A673 (cell line): ENCODE measurements at regions not wholly inside any gene's neighbourhood (a gene's known extent, or its start where the extent isn't known, plus 50 kb on each side); places are given as distances from the start of the nearest gene placed in this dataset.

Experiments
- BruUV-seq: library from RNA; stranded (reverse); fragments of 400-500 nt; replicated peaks from 2 replicates; lab custom pipeline; 2021; lab: Mats Ljungman, UMichigan
- CTCF ChIA-PET: fragments of 300-600 bp; sonication (Branson Sonifier 250); formaldehyde crosslinking; loops from one replicate; lab custom pipeline; 2022; ENCODE audit warnings: antibody characterized with exemption; lab: Charles Lee
- POLR2A ChIA-PET: fragments of 300-600 bp; sonication (Branson Sonifier 250); formaldehyde crosslinking; loops from one replicate; lab custom pipeline; 2022; ENCODE audit warnings: antibody characterized with exemption; ENCODE audit not compliant: low non-redundant PET; lab: Charles Lee
- DNase-seq: peaks from one replicate; pipeline ENCODE4 v3.0.0-alpha.2; 2015; ENCODE audit warnings: low spot score
- H3K27ac ChIP-seq: fragments of 200-600 bp; sonication (generic); 2 replicates; pipeline ENCODE4 v1.5.1; 2016; ENCODE audit warnings: mixed run types, low read depth, mild to moderate bottlenecking, mixed read lengths, antibody characterized with exemption, low read length; ENCODE audit not compliant: poor library complexity, severe bottlenecking
- H3K27me3 ChIP-seq: fragments of 200-600 bp; sonication (generic); replicated peaks from 2 replicates; pipeline ENCODE4 v1.6.1; 2017; ENCODE audit warnings: mixed run types, low read depth, mild to moderate bottlenecking, mixed read lengths, antibody characterized with exemption, low read length; ENCODE audit not compliant: insufficient read depth, poor library complexity
- H3K36me3 ChIP-seq: fragments of 200-600 bp; sonication (generic); 2 replicates; pipeline ENCODE4 v1.6.1; 2016; ENCODE audit warnings: mixed run types, mild to moderate bottlenecking, mixed read lengths, antibody characterized with exemption, low read length; ENCODE audit not compliant: insufficient read depth, poor library complexity, severe bottlenecking
- H3K4me1 ChIP-seq: fragments of 200-600 bp; sonication (generic); 2 replicates; pipeline ENCODE4 v1.6.1; 2017; ENCODE audit warnings: mixed run types, mild to moderate bottlenecking, mixed read lengths, antibody characterized with exemption, low read length; ENCODE audit not compliant: insufficient read depth, poor library complexity, severe bottlenecking
- H3K4me3 ChIP-seq: fragments of 200-600 bp; sonication (generic); 2 replicates; pipeline ENCODE4 v1.5.1; 2016; ENCODE audit warnings: low read depth, mixed run types, mild to moderate bottlenecking, mixed read lengths, low read length; ENCODE audit not compliant: poor library complexity, severe bottlenecking
- H3K9me3 ChIP-seq: fragments of 200-600 bp; sonication (generic); 2 replicates; pipeline ENCODE4 v1.6.1; 2016; ENCODE audit warnings: mixed run types, low read depth, mild to moderate bottlenecking, mixed read lengths, antibody characterized with exemption, low read length; ENCODE audit not compliant: poor library complexity, severe bottlenecking
- CTCF ChIP-seq: fragments of 300-800, 200-600 bp; sonication (generic); conservative IDR thresholded peaks from 2 replicates; pipeline ENCODE4 v1.5.1; 2017; ENCODE audit warnings: low read depth, mild to moderate bottlenecking, antibody characterized with exemption, low read length, moderate library complexity, mixed read lengths
- EZH2 ChIP-seq: fragments of 200-600 bp; sonication (generic); IDR thresholded peaks from 2 replicates; pipeline ENCODE4 v1.6.1; 2017; ENCODE audit warnings: borderline replicate concordance, low read depth, mild to moderate bottlenecking, mixed read lengths, antibody characterized with exemption, low read length; ENCODE audit not compliant: poor library complexity, severe bottlenecking
- intact Hi-C: fragments of 100-400 bp; cut with micrococcal nuclease; formaldehyde crosslinking; loops from one replicate; pipeline ENCODE4 v1.10.0; 2022; ENCODE audit not compliant: unreplicated experiment

- no peak for TF ChIP-seq EZH2
- TF ChIP-seq CTCF, result no peak
- H3K36me3 ChIP-seq, result no peaks in the 10 kb centered on the region
- peaks cover 29% of the 10 kb centered on the region for H3K4me1 ChIP-seq
- intact Hi-C loops, result no loop called here
- no peaks in the 10 kb centered on the region for H3K27me3 ChIP-seq
- ChIA-PET CTCF (no interaction called here), POLR2A (no interaction called here)
- DNase-seq, result no peak
- H3K27ac ChIP-seq, result no peak overlapping the region
- no peak overlapping the region for H3K4me3 ChIP-seq
- no peaks in the 10 kb centered on the region for H3K9me3 ChIP-seq
- BruUV-seq, result no TSS peak
Measured at GRCh38 chr20:20796766-20797440, 84.5 kb upstream of the RALGAPA2 start.

GRCh38 chr20:20795721-20796120 is 83.3 kb upstream of the RALGAPA2 start:
- H3K27ac ChIP-seq, result no peak overlapping the region
- DNase-seq, result no peak
- no peaks in the 10 kb centered on the region for H3K36me3 ChIP-seq
- no peaks in the 10 kb centered on the region for H3K9me3 ChIP-seq
- H3K4me1 ChIP-seq, result peaks cover 17% of the 10 kb centered on the region
- H3K4me3 ChIP-seq, result no peak overlapping the region
- TF ChIP-seq EZH2 (no peak), CTCF (no peak)
- ChIA-PET POLR2A (no interaction called here), CTCF (no interaction called here)
- no TSS peak for BruUV-seq
- H3K27me3 ChIP-seq, result no peaks in the 10 kb centered on the region
- intact Hi-C loops, result no loop called here

GRCh38 chr20:20795119-20795518 is 82.7 kb upstream of the RALGAPA2 start:
- Histone ChIP-seq H3K9me3 (no peaks in the 10 kb centered on the region), H3K27ac (no peak overlapping the region), H3K4me3 (no peak overlapping the region), H3K27me3 (no peaks in the 10 kb centered on the region), H3K36me3 (no peaks in the 10 kb centered on the region), H3K4me1 (peaks cover 11% of the 10 kb centered on the region)
- intact Hi-C loops, result no loop called here
- no peak for DNase-seq
- BruUV-seq, result no TSS peak
- CTCF ChIA-PET, result no interaction called here
- POLR2A ChIA-PET, result no interaction called here
- TF ChIP-seq EZH2, result no peak
- TF ChIP-seq CTCF, result no peak
